ENCODE measurements at regions not wholly inside any gene's neighbourhood (a gene's known extent, or its start where the extent isn't known, plus 50 kb on each side); places are given as distances from the start of the nearest gene placed in this dataset.

DNA sequence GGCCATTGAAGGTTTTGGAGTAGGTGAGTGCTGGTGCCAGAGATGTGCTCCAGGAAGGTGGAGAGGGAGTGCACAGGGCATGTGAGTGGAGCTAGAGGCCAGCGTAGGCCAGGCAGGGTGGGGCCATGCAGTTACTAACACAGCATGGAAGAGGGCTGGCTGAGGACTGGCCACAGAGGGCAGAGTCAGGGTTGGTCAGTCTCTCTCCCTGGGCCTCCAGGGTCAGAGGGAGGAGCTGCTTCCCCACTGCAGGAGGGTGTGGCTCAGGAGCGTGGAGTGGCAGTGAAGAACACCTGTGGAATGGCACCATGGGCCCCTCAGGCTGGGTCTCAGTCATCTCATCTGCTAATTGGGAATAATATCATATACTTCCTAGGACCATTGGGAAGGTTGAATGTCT lies 167.7 kb downstream of the MACROH2A1 start:
- H3K27me3 Mint-ChIP-seq (ENCODE audit: unreplicated experiment): peaks cover under 1% of the 10 kb centered on the region
- no peaks in the 10 kb centered on the region for H3K36me3 Mint-ChIP-seq (ENCODE audit: unreplicated experiment)
- no peak overlapping the region for H3K27ac Mint-ChIP-seq (ENCODE audit: unreplicated experiment)
- no peak overlapping the region for H3K4me3 Mint-ChIP-seq (ENCODE audit: unreplicated experiment)
- TF ChIP-seq CTCF (IDR thresholded peaks at IDR 0.05): no peak
- no peaks in the 10 kb centered on the region for H3K9me3 Mint-ChIP-seq (ENCODE audit: unreplicated experiment)
- no peak for DNase-seq (ENCODE audit: extremely low spot score, unreplicated experiment)
- peaks cover 8% of the 10 kb centered on the region for H3K4me1 Mint-ChIP-seq (ENCODE audit: unreplicated experiment)

- H3K4me3 Mint-ChIP-seq (ENCODE audit: unreplicated experiment): no peak overlapping the region
- DNase-seq (ENCODE audit: extremely low spot score, unreplicated experiment): no peak
- peaks cover 10% of the 10 kb centered on the region for H3K4me1 Mint-ChIP-seq (ENCODE audit: unreplicated experiment)
- H3K27ac Mint-ChIP-seq (ENCODE audit: unreplicated experiment): no peak overlapping the region
- no peaks in the 10 kb centered on the region for H3K36me3 Mint-ChIP-seq (ENCODE audit: unreplicated experiment)
- H3K9me3 Mint-ChIP-seq (ENCODE audit: unreplicated experiment): no peaks in the 10 kb centered on the region
- no peaks in the 10 kb centered on the region for H3K27me3 Mint-ChIP-seq (ENCODE audit: unreplicated experiment)
- TF ChIP-seq CTCF (IDR thresholded peaks at IDR 0.05): no peak
Observed at GRCh38 chr5:135230251-135230925, 168.6 kb downstream of the MACROH2A1 start.

- Mint-ChIP-seq H3K9me3 (ENCODE audit: unreplicated experiment) (no peaks in the 10 kb centered on the region), H3K27me3 (ENCODE audit: unreplicated experiment) (no peaks in the 10 kb centered on the region), H3K4me1 (ENCODE audit: unreplicated experiment) (peaks cover 10% of the 10 kb centered on the region), H3K4me3 (ENCODE audit: unreplicated experiment) (no peak overlapping the region), H3K36me3 (ENCODE audit: unreplicated experiment) (no peaks in the 10 kb centered on the region), H3K27ac (ENCODE audit: unreplicated experiment) (no peak overlapping the region)
- no peak for DNase-seq (ENCODE audit: extremely low spot score, unreplicated experiment)
- no peak for TF ChIP-seq CTCF (IDR thresholded peaks at IDR 0.05)
Observed at GRCh38 chr5:135229679-135230132, 169.3 kb downstream of the MACROH2A1 start.

- H3K4me1 Mint-ChIP-seq (ENCODE audit: unreplicated experiment): peaks cover 10% of the 10 kb centered on the region
- H3K4me3 Mint-ChIP-seq (ENCODE audit: unreplicated experiment): no peak overlapping the region
- no peak overlapping the region for H3K27ac Mint-ChIP-seq (ENCODE audit: unreplicated experiment)
- no peak for DNase-seq (ENCODE audit: extremely low spot score, unreplicated experiment)
- H3K9me3 Mint-ChIP-seq (ENCODE audit: unreplicated experiment): no peaks in the 10 kb centered on the region
- no peaks in the 10 kb centered on the region for H3K36me3 Mint-ChIP-seq (ENCODE audit: unreplicated experiment)
- peaks cover 5% of the 10 kb centered on the region for H3K27me3 Mint-ChIP-seq (ENCODE audit: unreplicated experiment)
- no peak for TF ChIP-seq CTCF (IDR thresholded peaks at IDR 0.05)
Observed at GRCh38 chr5:135229122-135229521, 169.9 kb downstream of the MACROH2A1 start.

- TF ChIP-seq CTCF (IDR thresholded peaks at IDR 0.05): no peak
- Mint-ChIP-seq H3K27me3 (ENCODE audit: unreplicated experiment) (peaks cover 6% of the 10 kb centered on the region), H3K4me3 (ENCODE audit: unreplicated experiment) (no peak overlapping the region), H3K36me3 (ENCODE audit: unreplicated experiment) (no peaks in the 10 kb centered on the region), H3K9me3 (ENCODE audit: unreplicated experiment) (no peaks in the 10 kb centered on the region), H3K27ac (ENCODE audit: unreplicated experiment) (no peak overlapping the region), H3K4me1 (ENCODE audit: unreplicated experiment) (peaks cover 6% of the 10 kb centered on the region)
- no peak for DNase-seq (ENCODE audit: extremely low spot score, unreplicated experiment)
Observed at GRCh38 chr5:135228222-135228621, 170.8 kb downstream of the MACROH2A1 start.

All from osteocyte (in vitro differentiated cells).